Stimulated activated CD4-positive, alpha-beta T cell treated with anti-CD3 and anti-CD28 coated beads, TNF-alpha, amount 100 ng/mL, for 48 hours (primary cell): ENCODE measurements at regions not wholly inside any gene's neighbourhood (a gene's known extent, or its start where the extent isn't known, plus 50 kb on each side); places are given as distances from the start of the nearest gene placed in this dataset.
"Not testable (repeated sequence)": the region's sequence is repeated elsewhere in the genome, so short reads cannot be mapped to it uniquely, and the experiment has no call there.

Experiments
- DNase-seq, 3 donors: peaks; one replicate each; pipeline ENCODE4 v3.0.0-alpha.2; 2020; ENCODE audit warnings: low read depth in 3 of 3

DNA sequence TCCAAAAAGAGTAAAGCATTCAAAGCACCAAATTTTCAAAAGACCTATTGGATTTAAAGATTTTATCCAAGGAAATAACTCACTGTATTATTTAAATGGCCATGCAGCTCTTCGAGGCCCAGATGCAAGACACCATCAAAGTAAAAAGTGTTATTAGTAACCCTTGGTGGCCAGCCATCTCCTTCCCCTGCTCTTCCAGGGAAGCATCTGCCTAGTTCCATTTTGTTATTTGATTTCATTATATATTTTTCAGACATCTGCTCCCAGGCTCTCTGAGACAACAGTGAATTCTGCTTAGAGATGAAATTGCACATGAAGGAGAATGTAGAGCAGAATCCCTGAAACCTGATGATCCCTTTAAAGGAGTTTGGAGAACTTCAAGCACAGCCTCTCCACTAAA lies 252.3 kb upstream of the TBX18 start:
- DNase-seq: no peak

DNA sequence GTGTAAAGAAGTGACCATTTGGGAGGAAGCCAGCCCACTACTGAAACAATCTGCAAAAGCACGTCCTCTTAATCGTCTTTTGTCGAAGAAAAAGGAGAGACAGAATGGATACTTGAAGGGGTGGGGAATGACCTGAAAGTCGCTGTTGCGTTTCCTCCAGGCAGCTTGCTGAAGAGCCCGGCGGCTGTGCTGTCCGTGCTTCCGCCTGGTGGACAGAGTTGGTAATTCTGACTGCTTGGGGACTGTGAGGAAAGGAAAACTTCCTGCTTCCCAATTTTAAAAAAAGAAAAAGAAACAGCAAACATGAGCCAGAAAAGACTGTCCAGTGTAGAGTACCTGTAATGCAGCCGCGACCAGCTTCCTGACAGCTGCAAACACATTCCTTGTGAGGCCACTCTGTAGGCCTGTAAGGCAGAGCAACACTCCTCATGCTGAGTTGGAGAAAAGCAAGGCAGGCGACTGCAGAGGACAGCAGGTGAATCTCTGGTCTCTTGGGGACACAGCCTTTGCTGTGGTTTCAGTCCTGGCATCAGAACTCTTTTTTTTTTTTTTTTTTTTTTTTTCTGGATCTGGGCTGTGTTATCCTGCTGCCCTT lies 251.1 kb upstream of the TBX18 start:
- no peak for DNase-seq

DNA sequence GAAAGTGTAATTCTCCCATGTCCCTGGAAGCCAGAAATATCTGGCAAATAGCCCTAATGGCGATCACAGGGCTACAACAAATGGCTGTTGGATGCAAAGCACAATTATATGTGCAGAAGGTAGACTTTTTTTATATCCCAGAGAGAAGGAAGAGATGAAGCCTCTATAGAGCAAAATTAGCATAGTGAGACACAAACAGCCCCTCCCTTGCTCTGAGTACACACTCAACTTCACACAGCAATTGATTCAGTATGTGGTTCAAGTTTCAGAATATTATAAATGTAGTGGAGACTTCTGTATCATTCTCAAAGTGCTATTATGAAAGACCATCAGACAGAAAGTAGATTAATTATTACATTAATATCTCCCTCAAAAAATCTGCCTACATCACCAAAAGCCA lies 246.5 kb upstream of the TBX18 start:
- DNase-seq: no peak

DNA sequence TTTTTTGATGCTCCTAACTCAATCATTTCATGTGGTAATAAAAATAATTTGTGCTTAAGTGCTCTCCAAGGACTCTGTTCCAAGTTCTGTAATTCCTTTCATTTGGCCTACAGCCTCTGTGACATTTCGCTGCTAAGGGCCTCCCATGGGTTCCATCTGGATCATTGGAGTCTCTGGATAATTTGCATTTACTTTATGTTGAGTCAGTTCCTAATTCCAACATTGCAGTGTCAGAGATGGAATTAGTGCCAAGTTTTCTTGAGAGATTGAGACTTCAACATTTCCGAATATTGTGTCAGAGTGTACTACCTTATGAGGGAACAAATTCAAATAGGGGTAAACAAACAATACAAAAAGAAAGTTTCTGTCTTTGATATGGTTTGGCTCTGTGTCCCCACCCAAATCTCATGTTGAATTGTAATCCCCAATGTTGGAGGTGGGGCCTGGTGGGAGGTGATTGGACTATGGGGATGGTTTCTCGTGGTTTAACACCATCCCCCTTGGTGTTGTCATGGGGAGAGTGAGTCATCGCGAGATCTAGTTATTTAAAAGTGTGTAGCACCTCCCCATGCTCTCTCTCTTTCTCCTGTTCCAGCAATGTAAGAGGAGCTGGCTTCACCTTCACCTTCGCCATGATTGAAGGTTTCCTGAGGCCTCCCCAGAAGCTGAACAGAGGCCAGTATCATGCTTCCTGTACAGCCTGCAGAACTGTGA lies 244.1 kb upstream of the TBX18 start:
- DNase-seq: no peak

DNA sequence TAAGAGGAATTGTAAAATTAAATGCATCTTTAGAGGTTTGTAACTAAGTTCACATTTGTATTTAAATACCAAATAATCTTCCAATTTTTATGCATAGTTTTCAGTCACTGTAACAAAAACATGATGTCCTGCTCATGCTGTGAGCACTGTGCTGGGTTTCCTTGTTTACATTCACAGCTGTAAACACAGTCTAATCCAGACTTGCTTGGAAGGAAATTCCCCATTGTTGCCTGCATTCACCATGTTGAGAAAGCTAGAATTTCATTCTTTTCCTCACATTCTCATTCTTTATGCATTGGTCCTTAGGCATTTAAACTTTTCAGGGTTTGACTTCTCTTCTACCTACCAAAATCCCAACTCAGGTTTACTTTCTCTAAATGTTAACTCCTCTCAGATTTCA lies 242.0 kb upstream of the TBX18 start:
- DNase-seq: no peak

DNA sequence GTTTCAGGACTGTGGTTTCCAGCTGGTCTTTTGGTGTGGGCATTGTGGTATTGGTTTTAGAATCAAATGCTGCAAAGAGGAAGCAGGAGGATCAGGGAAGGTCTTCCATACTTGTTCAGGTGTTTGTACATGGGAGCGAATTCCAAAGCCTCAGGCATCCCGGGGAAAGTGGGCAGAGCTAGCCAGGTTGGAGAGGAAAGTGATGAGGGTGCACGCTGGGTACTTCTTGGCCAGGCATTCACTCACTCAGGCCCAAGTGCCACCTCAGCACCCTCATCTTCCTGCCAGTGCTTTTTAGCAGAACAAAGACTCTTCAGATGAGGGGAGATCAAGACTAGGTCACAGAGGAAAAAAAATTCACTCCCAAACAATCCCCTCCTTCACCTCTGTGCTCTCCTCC lies 241.1 kb upstream of the TBX18 start:
- no peak for DNase-seq

DNA sequence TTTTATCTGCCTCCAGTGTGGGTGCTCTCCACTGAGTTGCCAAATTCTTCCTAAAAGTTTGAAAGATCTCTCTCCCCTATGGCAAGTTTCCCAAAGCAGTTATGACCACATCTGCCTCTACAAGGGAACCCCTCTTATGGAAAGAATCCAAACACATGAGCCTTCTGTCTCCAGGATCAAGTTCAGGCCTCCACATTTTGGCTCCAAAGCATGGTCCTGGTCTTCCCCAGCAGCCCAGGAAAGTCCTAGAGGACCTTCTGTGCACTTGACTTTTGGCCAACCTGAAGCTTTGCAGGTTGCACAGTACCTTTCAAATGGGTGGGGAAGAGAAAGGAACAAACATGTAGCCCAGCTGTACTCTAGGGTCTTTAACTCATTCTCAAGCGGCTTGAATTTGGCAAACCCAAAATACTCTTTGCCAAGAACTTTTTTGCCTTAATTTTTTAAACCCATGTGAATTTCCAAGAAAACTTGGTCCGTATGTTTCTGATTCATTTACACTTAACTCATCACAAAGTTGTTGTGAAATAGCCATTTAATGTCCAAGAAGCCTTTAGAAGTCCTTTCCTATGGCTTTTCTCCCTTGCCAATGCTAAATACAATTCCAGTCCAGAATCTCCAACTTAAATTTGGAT lies 240.1 kb upstream of the TBX18 start:
- no peak for DNase-seq

DNA sequence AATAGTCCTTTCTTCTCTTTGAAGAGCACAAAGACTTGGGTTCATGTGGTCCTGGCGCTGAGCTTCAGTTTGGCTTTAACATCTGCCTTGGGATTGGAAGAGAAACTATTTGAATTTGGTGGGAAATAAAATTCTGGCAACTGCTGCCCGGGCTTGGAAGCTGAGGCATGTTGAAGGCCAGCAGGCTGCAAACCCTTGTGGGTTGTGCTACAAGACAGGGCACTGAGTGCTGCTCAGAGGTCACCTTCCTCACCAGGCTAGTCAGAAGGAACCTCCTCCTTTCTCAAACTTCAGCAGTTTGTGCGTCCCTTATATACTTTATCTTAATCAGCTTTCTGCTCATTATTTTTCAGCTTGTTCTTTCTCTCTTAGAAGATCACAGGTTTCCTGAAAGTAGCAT lies 238.4 kb upstream of the TBX18 start:
- DNase-seq: no peak

DNA sequence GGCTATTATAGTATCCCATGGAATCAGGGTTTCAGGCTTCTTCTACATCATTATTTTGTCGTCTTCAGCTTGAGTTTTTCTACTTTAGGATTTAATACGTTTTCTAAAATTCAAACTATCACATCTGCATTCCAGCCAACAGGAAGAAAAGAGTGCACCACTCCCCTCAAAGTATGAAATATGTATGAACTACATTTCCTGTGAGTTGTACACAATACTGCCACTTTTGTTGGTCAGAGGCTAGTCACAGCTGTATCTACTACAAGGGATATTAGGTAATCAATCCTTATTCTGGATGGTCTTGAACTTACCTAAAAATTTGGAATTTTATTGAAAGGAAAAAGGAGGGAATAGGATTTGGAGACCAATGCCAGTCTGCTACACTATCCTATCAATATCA lies 235.6 kb upstream of the TBX18 start:
- DNase-seq: no peak

DNA sequence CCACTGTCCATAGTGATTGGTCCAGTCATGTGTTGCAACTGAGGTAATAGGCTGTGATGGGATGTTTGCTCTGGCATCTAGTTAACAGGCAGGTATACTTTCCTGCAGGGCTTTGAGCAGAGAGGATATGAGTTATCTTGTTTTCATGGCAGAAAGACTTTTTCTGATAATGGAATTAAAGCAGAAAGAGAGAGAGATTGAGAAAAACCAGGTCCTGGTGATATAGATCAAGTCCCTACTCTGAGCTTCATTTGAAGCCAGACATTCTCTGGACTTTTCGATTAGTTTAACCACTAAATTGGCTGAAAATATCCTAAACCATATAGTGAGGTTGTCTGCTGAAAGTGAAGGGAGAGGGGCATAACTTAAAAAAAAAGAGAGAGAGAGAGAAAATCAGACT lies 233.8 kb upstream of the TBX18 start:
- no peak for DNase-seq

DNA sequence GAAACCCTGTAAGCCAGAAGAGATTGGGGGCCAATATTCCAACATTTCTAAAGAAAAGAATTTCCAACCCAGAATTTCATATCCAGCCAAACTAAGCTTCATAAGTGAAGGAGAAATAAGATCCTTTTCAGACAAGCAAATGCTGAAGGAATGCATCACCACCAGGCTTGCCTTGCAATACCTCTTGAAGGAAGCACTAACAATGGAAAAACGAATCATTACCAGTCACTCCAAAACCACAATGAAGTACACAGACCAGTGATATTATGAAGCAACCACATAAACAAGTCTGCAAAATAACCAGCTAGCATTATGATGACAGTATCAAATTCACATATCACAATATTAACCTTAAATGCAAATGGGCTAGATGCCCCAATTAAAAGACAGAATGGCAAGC lies 224.4 kb upstream of the TBX18 start:
- DNase-seq: not testable (repeated sequence)

DNA sequence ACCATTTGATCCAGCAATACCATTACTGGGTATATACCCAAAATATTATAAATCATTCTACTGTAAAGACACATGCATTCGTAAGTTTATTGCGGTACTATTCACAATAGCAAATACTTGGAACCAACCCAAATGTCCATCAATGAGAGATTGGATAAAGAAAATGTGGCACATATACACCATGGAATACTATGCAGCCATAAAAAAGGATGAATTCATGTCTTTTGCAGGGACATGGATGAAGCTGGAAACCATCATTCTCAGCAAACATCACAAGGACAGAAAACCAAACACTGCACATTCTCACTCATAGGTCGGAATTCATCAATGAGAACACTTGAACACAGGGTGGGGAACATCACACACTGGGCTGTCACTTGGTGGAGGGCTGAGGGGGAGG lies 221.1 kb upstream of the TBX18 start:
- DNase-seq: not testable (repeated sequence)

DNA sequence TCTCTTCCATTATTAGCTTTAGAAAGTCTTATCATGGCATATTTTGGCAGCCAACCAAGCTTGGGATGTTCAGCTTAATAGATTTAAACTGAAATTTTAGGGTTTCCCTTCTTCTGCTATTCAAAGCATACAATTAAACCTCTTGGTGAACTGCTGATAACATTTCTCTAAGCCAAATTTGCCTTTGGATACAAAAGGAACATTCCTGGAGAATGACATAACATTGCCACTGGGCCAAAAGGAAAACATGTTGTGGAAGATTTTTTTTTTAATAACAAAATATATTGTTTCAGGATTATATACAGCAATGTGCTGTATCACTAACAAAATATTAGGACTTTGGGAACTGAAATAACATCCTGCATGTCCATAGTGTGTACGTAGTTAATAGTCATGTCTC lies 215.1 kb upstream of the TBX18 start:
- no peak for DNase-seq

DNA sequence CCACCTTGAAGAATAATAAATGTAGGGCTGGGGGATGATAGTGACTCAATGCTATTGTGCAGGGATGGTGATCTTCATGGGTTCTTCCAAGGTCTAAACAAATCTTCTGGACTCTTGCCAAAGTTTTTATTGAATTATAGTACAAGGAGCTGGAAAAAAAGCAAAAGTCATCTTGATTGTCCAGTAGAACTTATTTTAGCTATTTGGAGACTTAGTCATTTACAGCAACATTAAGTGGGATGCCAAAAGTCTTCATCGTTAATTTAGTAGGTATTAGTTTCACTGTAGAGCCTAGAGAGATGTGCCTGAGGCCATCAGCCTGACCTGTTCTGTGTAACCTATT lies 212.9 kb upstream of the TBX18 start:
- DNase-seq: no peak

DNA sequence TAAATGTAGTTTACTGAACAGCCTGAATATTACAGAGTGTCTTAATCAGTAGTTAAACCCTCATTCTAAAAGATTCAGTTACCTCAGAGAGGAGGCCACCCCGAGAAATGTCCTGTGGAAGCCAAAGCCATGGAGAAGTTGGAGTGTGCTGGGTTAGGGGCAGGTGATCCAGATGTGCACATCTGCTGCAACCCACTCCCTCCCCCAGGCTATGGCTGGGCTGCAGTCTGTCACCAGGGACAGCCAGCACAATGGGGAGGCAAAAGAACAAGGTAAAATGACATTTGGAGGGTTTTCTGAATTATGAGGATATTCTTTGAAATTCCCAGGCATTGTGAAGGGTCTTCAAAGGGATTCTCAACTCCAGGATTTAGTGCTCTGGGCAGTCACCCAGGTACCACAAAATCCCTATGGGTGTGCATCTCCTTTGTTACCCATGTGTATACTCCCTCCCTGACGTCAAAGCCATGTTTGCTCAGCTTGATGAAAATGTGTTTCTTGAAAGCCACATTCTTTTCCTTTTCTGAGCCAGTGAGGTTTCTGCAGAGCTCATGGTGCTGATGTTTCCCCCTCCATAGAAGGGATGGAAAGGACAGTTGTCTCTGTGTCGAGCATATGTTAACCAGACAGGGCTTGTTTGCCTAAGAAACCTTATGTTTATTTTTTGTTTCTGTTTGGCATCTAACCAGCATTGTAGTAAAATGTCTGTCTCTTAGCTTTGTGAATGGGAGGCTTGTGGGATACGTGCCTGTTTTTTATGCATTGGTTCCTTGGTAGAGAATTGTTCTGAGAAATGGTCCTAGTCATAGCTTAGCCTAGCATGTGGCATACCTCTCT lies 212.3 kb upstream of the TBX18 start:
- no peak for DNase-seq

DNA sequence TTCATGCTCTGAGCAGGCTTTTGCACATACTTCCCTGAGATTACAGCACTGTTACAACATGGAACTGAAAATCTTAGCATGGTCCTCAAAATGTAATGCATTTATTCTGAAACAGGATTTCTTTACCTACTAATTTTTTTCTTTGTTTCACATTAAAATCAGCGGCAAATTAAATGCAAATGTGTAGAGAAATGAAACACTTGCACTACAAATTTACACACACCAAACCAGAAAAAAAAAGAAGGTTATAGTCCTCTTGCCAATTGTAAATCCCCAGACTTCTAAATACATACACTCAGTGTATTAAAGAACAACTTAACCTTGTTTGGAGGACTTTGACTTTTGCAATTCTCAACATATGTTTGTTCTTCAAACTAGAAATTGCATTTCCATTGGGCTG lies 210.9 kb upstream of the TBX18 start:
- DNase-seq: no peak

DNA sequence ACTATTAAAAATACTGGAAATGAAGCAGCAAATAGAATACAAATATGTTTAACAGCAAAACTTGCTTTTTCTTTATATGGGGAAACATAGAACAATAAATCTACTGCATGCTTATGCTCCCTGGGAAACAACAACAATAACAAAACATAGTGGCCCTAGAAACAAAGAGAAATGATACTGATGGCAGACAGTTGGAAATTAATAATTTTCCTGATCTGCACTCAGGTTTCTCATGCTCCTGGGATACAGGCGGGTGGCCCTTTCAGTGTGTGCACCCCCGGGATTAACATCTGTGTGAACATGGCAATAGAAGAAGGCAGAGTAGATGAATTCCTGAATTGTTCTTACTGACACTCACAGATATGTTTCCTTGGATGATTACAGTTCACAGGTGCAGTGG lies 209.2 kb upstream of the TBX18 start:
- DNase-seq: no peak

DNA sequence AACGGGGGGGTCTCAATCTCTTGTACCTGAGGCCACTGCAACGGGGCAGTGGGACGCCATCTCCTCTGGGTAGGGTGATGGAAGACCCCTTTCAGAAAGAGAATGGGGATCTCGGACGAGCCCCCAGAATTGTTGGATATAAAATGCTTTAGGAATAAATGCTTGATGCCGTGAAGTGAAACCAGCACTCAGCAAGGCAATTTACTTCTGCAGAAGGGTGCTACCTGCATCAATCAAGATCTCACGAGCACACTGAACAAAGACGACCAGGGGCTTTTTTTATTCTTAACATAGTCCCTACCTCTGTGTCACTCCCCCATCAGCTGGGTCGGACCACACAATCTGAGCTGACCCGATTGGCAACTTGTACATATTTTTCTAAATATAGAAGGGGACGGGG lies 203.6 kb upstream of the TBX18 start:
- no peak for DNase-seq

DNA sequence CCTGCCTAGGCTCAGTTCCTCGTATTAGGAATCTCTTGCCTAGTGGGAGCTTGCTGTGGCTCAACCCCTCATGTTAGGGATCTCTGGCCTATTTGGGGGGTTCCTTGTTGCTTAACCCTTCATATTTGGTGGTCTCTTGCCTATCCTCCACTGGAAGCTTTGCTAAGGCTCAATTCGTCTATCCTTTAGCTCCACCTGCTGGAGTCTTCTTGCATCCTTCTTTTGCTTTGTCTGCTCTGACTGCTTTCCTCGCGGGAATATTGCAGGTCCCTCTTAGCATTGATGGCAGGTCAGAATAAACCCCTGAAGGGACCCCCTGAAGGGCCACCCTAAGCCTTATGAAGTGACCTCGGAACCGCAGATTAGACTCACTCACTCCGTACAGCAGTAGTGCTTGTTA lies 203.0 kb upstream of the TBX18 start:
- DNase-seq: no peak

DNA sequence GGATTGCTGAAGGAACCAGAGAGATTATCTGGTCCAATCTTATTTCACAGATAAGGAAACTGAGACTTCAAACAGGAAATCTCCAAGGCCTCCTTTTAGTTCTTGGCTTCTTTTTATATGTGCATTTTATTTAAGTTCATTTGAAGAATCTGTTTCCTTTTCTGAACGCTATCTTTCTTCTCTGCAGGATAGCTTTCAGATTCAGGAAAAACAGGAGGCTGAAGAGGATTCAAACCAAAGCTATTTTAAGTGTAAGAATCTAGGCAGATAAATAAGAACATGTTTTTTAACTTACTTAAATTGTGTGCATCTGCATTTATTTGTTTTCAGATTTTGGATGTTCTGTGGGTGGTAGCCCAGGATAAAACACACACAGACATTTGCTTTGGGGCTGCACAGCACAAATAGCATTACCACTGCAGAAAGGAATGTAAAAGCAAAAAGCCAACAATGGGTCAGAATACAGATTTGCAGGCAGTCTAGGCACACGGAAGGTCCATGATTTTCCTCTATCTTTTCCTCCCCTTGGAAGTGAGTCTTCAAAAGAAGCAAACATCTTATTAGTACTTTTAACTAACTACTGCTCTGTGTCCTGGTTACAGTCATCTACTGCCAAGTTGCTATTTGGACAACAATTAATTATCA lies 188.8 kb upstream of the TBX18 start:
- no peak for DNase-seq

DNA sequence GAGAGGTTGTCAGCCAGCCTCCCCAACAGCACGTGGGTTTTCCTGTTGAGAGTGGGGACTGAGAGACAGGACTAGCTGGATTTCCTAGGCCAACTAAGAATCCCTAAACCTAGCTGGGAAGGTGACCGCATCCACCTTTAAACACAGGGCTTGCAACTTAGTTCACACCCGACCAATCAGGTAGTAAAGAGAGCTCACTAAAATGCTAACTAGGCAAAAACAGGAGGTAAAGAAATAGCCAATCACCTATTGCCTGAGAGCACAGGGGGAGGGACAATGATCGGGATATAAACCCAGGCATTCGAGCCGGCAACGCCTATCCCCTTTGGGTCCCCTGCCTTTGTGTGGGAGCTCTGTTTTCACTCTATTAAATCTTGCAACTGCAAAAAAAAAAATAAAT lies 180.5 kb upstream of the TBX18 start:
- not testable (repeated sequence) for DNase-seq

DNA sequence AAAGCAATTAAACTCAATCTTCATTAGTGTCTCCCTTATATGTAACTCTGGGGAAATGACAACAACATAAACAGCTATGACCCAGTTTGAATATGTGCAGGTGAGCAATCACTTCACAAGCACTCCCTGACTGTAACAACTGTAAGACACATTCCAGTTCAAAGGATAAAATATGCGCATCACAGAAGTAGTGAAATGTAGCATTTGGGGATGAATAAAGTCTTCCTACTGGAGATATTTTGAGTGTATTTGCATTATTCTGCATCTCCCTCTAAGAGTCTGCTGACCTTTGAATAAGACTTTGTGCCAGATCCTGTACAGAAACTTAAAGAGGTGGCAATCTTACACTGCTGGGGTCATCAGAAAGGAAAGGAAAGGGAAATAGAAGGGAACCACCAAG lies 179.5 kb upstream of the TBX18 start:
- no peak for DNase-seq
